K562 (cell line): ENCODE measurements at regions not wholly inside any gene's neighbourhood (a gene's known extent, or its start where the extent isn't known, plus 50 kb on each side); places are given as distances from the start of the nearest gene placed in this dataset.

Experiments used
- LARP7 ChIP-seq: fragments of 450-650 bp; IDR thresholded peaks from 2 replicates; pipeline ENCODE4 v1.6.1; 2016
- MBD2 ChIP-seq: sonication (generic); IDR thresholded peaks from 2 replicates; pipeline ENCODE4 v1.6.1; 2016; ENCODE audit warnings: low read depth, borderline replicate concordance
- TAL1 ChIP-seq: fragments of 450-650 bp; IDR thresholded peaks from 2 replicates; pipeline ENCODE4 v1.6.1; 2016; ENCODE audit warnings: mild to moderate bottlenecking
- TARDBP ChIP-seq: fragments of 450-650 bp; IDR thresholded peaks from 2 replicates; pipeline ENCODE4 v1.6.1; 2016
- ZNF184 ChIP-seq: sonication (generic); formaldehyde crosslinking; IDR thresholded peaks from 2 replicates; pipeline ENCODE4 v1.5.0; 2020; ENCODE audit warnings: missing genetic modification reagents
- TF ChIP-seq, protein P1 (sequence below): fragments of 200-600 bp; sonication (generic); IDR thresholded peaks from one replicate; pipeline ENCODE4 v1.6.1; 2012; ENCODE audit warnings: mild to moderate bottlenecking, low read depth, low read length, inconsistent platforms

DNA sequence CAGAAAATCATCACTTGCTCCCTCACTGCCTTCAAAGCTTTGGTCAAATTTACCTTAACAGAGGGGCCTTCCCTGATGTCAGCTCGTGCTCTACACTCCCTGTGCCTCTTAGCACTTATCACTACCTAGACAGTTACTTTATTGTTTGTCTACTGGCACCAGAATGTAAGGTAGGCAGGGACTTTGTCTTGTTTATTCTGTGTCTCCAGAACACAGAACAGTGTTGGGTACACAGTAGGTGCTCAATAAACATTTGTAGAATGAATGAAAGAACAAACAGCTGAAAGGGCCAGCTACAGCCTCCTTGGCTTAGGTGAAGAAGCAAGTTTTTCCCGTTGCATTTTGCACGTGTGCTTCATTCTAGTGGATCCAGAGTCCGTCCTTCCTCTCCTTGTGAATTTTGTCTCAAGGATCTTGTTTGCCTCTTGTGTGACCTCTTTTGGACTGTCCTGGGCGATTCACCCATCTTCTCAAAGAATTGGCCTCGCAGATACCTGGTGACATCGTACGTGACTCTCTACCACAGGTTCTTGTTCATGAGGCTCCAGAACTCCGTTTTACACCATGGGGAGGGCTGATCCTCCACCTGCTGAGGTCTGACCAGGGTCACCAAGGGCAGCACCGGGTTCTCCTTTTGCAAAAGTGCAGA is 84.2 kb upstream of the ARMC2 start (continued):
- TF ChIP-seq, protein P1, sequence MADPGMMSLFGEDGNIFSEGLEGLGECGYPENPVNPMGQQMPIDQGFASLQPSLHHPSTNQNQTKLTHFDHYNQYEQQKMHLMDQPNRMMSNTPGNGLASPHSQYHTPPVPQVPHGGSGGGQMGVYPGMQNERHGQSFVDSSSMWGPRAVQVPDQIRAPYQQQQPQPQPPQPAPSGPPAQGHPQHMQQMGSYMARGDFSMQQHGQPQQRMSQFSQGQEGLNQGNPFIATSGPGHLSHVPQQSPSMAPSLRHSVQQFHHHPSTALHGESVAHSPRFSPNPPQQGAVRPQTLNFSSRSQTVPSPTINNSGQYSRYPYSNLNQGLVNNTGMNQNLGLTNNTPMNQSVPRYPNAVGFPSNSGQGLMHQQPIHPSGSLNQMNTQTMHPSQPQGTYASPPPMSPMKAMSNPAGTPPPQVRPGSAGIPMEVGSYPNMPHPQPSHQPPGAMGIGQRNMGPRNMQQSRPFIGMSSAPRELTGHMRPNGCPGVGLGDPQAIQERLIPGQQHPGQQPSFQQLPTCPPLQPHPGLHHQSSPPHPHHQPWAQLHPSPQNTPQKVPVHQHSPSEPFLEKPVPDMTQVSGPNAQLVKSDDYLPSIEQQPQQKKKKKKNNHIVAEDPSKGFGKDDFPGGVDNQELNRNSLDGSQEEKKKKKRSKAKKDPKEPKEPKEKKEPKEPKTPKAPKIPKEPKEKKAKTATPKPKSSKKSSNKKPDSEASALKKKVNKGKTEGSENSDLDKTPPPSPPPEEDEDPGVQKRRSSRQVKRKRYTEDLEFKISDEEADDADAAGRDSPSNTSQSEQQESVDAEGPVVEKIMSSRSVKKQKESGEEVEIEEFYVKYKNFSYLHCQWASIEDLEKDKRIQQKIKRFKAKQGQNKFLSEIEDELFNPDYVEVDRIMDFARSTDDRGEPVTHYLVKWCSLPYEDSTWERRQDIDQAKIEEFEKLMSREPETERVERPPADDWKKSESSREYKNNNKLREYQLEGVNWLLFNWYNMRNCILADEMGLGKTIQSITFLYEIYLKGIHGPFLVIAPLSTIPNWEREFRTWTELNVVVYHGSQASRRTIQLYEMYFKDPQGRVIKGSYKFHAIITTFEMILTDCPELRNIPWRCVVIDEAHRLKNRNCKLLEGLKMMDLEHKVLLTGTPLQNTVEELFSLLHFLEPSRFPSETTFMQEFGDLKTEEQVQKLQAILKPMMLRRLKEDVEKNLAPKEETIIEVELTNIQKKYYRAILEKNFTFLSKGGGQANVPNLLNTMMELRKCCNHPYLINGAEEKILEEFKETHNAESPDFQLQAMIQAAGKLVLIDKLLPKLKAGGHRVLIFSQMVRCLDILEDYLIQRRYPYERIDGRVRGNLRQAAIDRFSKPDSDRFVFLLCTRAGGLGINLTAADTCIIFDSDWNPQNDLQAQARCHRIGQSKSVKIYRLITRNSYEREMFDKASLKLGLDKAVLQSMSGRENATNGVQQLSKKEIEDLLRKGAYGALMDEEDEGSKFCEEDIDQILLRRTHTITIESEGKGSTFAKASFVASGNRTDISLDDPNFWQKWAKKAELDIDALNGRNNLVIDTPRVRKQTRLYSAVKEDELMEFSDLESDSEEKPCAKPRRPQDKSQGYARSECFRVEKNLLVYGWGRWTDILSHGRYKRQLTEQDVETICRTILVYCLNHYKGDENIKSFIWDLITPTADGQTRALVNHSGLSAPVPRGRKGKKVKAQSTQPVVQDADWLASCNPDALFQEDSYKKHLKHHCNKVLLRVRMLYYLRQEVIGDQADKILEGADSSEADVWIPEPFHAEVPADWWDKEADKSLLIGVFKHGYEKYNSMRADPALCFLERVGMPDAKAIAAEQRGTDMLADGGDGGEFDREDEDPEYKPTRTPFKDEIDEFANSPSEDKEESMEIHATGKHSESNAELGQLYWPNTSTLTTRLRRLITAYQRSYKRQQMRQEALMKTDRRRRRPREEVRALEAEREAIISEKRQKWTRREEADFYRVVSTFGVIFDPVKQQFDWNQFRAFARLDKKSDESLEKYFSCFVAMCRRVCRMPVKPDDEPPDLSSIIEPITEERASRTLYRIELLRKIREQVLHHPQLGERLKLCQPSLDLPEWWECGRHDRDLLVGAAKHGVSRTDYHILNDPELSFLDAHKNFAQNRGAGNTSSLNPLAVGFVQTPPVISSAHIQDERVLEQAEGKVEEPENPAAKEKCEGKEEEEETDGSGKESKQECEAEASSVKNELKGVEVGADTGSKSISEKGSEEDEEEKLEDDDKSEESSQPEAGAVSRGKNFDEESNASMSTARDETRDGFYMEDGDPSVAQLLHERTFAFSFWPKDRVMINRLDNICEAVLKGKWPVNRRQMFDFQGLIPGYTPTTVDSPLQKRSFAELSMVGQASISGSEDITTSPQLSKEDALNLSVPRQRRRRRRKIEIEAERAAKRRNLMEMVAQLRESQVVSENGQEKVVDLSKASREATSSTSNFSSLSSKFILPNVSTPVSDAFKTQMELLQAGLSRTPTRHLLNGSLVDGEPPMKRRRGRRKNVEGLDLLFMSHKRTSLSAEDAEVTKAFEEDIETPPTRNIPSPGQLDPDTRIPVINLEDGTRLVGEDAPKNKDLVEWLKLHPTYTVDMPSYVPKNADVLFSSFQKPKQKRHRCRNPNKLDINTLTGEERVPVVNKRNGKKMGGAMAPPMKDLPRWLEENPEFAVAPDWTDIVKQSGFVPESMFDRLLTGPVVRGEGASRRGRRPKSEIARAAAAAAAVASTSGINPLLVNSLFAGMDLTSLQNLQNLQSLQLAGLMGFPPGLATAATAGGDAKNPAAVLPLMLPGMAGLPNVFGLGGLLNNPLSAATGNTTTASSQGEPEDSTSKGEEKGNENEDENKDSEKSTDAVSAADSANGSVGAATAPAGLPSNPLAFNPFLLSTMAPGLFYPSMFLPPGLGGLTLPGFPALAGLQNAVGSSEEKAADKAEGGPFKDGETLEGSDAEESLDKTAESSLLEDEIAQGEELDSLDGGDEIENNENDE: no peak
- TF ChIP-seq TAL1 (no peak), MBD2 (no peak), LARP7 (no peak), ZNF184 (no peak), TARDBP (no peak)
